ENCODE measurements at regions not wholly inside any gene's neighbourhood (a gene's known extent, or its start where the extent isn't known, plus 50 kb on each side); places are given as distances from the start of the nearest gene placed in this dataset.

- Histone ChIP-seq H3K4me3 (ENCODE audit: low read length) (no peak overlapping the region), H3K79me2 (ENCODE audit: control insufficient read depth, low read length) (no peaks in the 10 kb centered on the region), H3K27ac (ENCODE audit: low read depth, low read length) (no peak overlapping the region), H3K36me3 (ENCODE audit: control insufficient read depth, low read length) (no peaks in the 10 kb centered on the region), H4K20me1 (ENCODE audit: control insufficient read depth, insufficient read depth, low read depth, low read length) (no peaks in the 10 kb centered on the region), H3K9me3 (ENCODE audit: control insufficient read depth, insufficient read depth, low read length) (no peaks in the 10 kb centered on the region), H3K4me1 (ENCODE audit: control insufficient read depth, low read length) (no peaks in the 10 kb centered on the region), H3K9me2 (replicated peaks; ENCODE audit: control insufficient read depth, low read length) (no peaks in the 10 kb centered on the region), H3F3A (ENCODE audit: control insufficient read depth, insufficient read depth) (no peaks in the 10 kb centered on the region), H3K27me3 (ENCODE audit: control insufficient read depth, low read length) (no peaks in the 10 kb centered on the region), H3K4me2 (ENCODE audit: low read length) (no peak overlapping the region)
- no peak for TF ChIP-seq EZH2phosphoT487 (IDR thresholded peaks at IDR 0.05; ENCODE audit: borderline replicate concordance, low read length)
- TF ChIP-seq CTCF (IDR thresholded peaks at IDR 0.05; ENCODE audit: low read depth, low read length, poor library complexity, severe bottlenecking), result no peak
These were observed 974.6 kb downstream of the TTLL7 start for GRCh38 chr1:83024251-83024767.

- no peak overlapping the region for H3K27ac ChIP-seq (ENCODE audit: low read depth, low read length)
- H3F3A ChIP-seq (ENCODE audit: control insufficient read depth, insufficient read depth), result no peaks in the 10 kb centered on the region
- H3K9me3 ChIP-seq (ENCODE audit: control insufficient read depth, insufficient read depth, low read length), result no peaks in the 10 kb centered on the region
- no peaks in the 10 kb centered on the region for H3K9me2 ChIP-seq (replicated peaks; ENCODE audit: control insufficient read depth, low read length)
- no peak overlapping the region for H3K4me2 ChIP-seq (ENCODE audit: low read length)
- no peaks in the 10 kb centered on the region for H3K27me3 ChIP-seq (ENCODE audit: control insufficient read depth, low read length)
- H4K20me1 ChIP-seq (ENCODE audit: control insufficient read depth, insufficient read depth, low read depth, low read length), result no peaks in the 10 kb centered on the region
- H3K36me3 ChIP-seq (ENCODE audit: control insufficient read depth, low read length), result no peaks in the 10 kb centered on the region
- H3K79me2 ChIP-seq (ENCODE audit: control insufficient read depth, low read length), result no peaks in the 10 kb centered on the region
- no peak overlapping the region for H3K4me3 ChIP-seq (ENCODE audit: low read length)
- H3K4me1 ChIP-seq (ENCODE audit: control insufficient read depth, low read length), result no peaks in the 10 kb centered on the region
- no peak for TF ChIP-seq EZH2phosphoT487 (IDR thresholded peaks at IDR 0.05; ENCODE audit: borderline replicate concordance, low read length)
These were observed 975.7 kb downstream of the TTLL7 start for GRCh38 chr1:83023212-83023611.

DNA sequence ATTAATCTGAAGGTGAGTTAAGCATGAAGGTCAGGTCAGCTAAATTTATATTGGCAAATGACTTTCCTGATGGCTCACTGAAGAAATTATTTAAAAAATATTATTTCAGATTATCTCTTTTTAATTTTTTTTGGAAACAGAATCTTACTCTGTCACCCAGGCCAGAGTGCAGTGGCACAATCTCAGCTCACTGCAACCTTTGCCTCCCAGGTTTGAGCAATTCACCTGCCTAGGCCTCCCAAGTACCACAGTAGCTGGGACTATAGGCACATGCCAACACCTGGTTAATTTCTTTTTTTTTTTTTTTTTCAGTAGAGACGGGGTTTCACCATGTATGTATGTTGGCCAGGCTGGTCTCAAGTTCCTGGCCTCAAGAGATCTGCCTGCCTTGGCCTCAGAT is 976.7 kb downstream of the TTLL7 start:
- TF ChIP-seq CTCF (IDR thresholded peaks at IDR 0.05; ENCODE audit: low read depth, low read length, poor library complexity, severe bottlenecking) (no peak), EZH2phosphoT487 (IDR thresholded peaks at IDR 0.05; ENCODE audit: borderline replicate concordance, low read length) (no peak)
- Histone ChIP-seq H3K27me3 (ENCODE audit: control insufficient read depth, low read length) (no peaks in the 10 kb centered on the region), H3K9me3 (ENCODE audit: control insufficient read depth, insufficient read depth, low read length) (no peaks in the 10 kb centered on the region), H3K79me2 (ENCODE audit: control insufficient read depth, low read length) (no peaks in the 10 kb centered on the region), H3K4me1 (ENCODE audit: control insufficient read depth, low read length) (no peaks in the 10 kb centered on the region), H3F3A (ENCODE audit: control insufficient read depth, insufficient read depth) (no peaks in the 10 kb centered on the region), H3K27ac (ENCODE audit: low read depth, low read length) (no peak overlapping the region), H3K36me3 (ENCODE audit: control insufficient read depth, low read length) (no peaks in the 10 kb centered on the region), H3K9me2 (replicated peaks; ENCODE audit: control insufficient read depth, low read length) (no peaks in the 10 kb centered on the region), H3K4me3 (ENCODE audit: low read length) (no peak overlapping the region), H3K4me2 (ENCODE audit: low read length) (no peak overlapping the region), H4K20me1 (ENCODE audit: control insufficient read depth, insufficient read depth, low read depth, low read length) (no peaks in the 10 kb centered on the region)

DNA sequence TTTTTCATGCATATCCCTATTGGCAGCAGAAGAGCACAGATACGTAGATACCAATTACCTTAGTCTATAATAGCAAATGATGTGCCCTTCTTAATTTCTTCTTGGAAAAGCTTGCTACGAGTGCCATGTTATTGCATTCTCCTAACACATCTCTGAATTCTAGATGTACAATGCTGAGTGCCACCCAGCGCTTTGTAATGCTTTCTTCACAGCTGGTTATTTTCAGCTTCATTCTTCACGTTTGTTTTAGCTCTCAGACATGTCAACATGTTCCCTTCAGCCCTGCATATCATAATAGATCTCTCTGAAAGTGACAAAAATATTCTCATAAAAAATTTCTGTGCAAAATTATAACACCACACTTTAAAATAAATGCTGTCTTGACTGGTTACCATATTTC is 981.2 kb downstream of the TTLL7 start:
- Histone ChIP-seq H3K27me3 (ENCODE audit: control insufficient read depth, low read length) (no peaks in the 10 kb centered on the region), H3K79me2 (ENCODE audit: control insufficient read depth, low read length) (no peaks in the 10 kb centered on the region), H3K9me3 (ENCODE audit: control insufficient read depth, insufficient read depth, low read length) (no peaks in the 10 kb centered on the region), H4K20me1 (ENCODE audit: control insufficient read depth, insufficient read depth, low read depth, low read length) (no peaks in the 10 kb centered on the region), H3K4me1 (ENCODE audit: control insufficient read depth, low read length) (no peaks in the 10 kb centered on the region), H3F3A (ENCODE audit: control insufficient read depth, insufficient read depth) (no peaks in the 10 kb centered on the region), H3K36me3 (ENCODE audit: control insufficient read depth, low read length) (no peaks in the 10 kb centered on the region), H3K27ac (ENCODE audit: low read depth, low read length) (no peak overlapping the region), H3K4me3 (ENCODE audit: low read length) (no peak overlapping the region), H3K4me2 (ENCODE audit: low read length) (no peak overlapping the region), H3K9me2 (replicated peaks; ENCODE audit: control insufficient read depth, low read length) (no peaks in the 10 kb centered on the region)
- no peak for TF ChIP-seq CTCF (IDR thresholded peaks at IDR 0.05; ENCODE audit: low read depth, low read length, poor library complexity, severe bottlenecking)
- TF ChIP-seq EZH2phosphoT487 (IDR thresholded peaks at IDR 0.05; ENCODE audit: borderline replicate concordance, low read length), result no peak
